GM23248 (cell line): ENCODE measurements at regions not wholly inside any gene's neighbourhood (a gene's known extent, or its start where the extent isn't known, plus 50 kb on each side); places are given as distances from the start of the nearest gene placed in this dataset.

ENCODE experiments used
- DNase-seq: peaks from one replicate; pipeline ENCODE4 v3.0.0-alpha.2; 2015
- H2AFZ ChIP-seq: fragments of 200-600 bp; sonication (generic); 2 replicates; pipeline ENCODE4 v1.6.1; 2016; ENCODE audit warnings: antibody characterized with exemption
- H3F3A ChIP-seq: fragments of 200-600 bp; sonication (generic); 2 replicates; pipeline ENCODE4 v1.6.1; 2016; ENCODE audit warnings: mild to moderate bottlenecking, antibody characterized with exemption, mixed run types; ENCODE audit not compliant: insufficient read depth
- H3K27ac ChIP-seq: fragments of 200-600 bp; sonication (generic); 2 replicates; pipeline ENCODE4 v1.5.1; 2016; ENCODE audit warnings: mild to moderate bottlenecking
- H3K27me3 ChIP-seq: fragments of 200-600 bp; sonication (generic); replicated peaks from 2 replicates; pipeline ENCODE4 v1.6.1; 2016; ENCODE audit warnings: mild to moderate bottlenecking; ENCODE audit not compliant: insufficient read depth
- H3K36me3 ChIP-seq: fragments of 200-600 bp; sonication (generic); 2 replicates; pipeline ENCODE4 v1.6.1; 2016; ENCODE audit warnings: low read depth, mild to moderate bottlenecking
- H3K4me1 ChIP-seq: fragments of 200-600 bp; sonication (generic); 2 replicates; pipeline ENCODE4 v1.6.1; 2016; ENCODE audit warnings: mild to moderate bottlenecking; ENCODE audit not compliant: insufficient read depth
- H3K4me2 ChIP-seq: fragments of 200-600 bp; sonication (generic); one replicate; pipeline ENCODE4 v1.6.1; 2016; ENCODE audit warnings: mild to moderate bottlenecking; ENCODE audit not compliant: unreplicated experiment
- H3K4me3 ChIP-seq: fragments of 200-600 bp; sonication (generic); 2 replicates; pipeline ENCODE4 v1.5.1; 2016; ENCODE audit warnings: mild to moderate bottlenecking
- H3K79me2 ChIP-seq: fragments of 200-600 bp; sonication (generic); 2 replicates; pipeline ENCODE4 v1.6.1; 2016; ENCODE audit warnings: mild to moderate bottlenecking; ENCODE audit not compliant: insufficient read depth
- H3K9ac ChIP-seq: fragments of 200-600 bp; sonication (generic); 2 replicates; pipeline ENCODE4 v1.6.1; 2016; ENCODE audit warnings: mild to moderate bottlenecking
- H3K9me2 ChIP-seq: fragments of 200-600 bp; sonication (generic); 2 replicates; pipeline ENCODE4 v1.6.1; 2016; ENCODE audit warnings: mixed run types, mild to moderate bottlenecking, moderate library complexity; ENCODE audit not compliant: insufficient read depth
- H3K9me3 ChIP-seq: fragments of 200-600 bp; sonication (generic); one replicate; pipeline ENCODE4 v1.6.1; 2017; ENCODE audit warnings: low read depth
- H4K20me1 ChIP-seq: fragments of 200-600 bp; sonication (generic); 2 replicates; pipeline ENCODE4 v1.6.0; 2016; ENCODE audit not compliant: insufficient read depth
- EZH2 ChIP-seq: fragments of 200-600 bp; sonication (generic); IDR thresholded peaks from 2 replicates; pipeline ENCODE4 v1.6.1; 2018; ENCODE audit warnings: antibody characterized with exemption, mild to moderate bottlenecking; ENCODE audit not compliant: insufficient read depth, poor library complexity, severe bottlenecking
- EZH2phosphoT487 ChIP-seq: fragments of 200-600 bp; sonication (generic); IDR thresholded peaks from 2 replicates; pipeline ENCODE4 v1.6.1; 2018; ENCODE audit warnings: antibody characterized with exemption, moderate library complexity, mild to moderate bottlenecking, low read depth; ENCODE audit not compliant: insufficient read depth
- WGBS, 2 experiments: methylation state at CpG; one replicate each; pipeline ENCODE4 v1.1.6; 2015 to 2017; ENCODE audit warnings: low lambda C conversion rate in 2 of 2, low coverage in 1 of 2; ENCODE audit errors: missing lambda C conversion rate in 2 of 2; 5-methylcytosine and 5-hydroxymethylcytosine counted together
- in situ Hi-C: fragments of 300-500 bp; cut with MboI; formaldehyde crosslinking; loops from 2 replicates; pipeline ENCODE4 v1.15.0; 2020

- no peak for TF ChIP-seq EZH2phosphoT487
- no peak for TF ChIP-seq EZH2
- no peak for DNase-seq
- no peaks in the 10 kb centered on the region for H4K20me1 ChIP-seq
These were observed 329.3 kb upstream of the PRMT6 start for GRCh38 chr1:106727171-106727570.

GRCh38 chr1:106746448-106747085 is 309.9 kb upstream of the PRMT6 start:
- Histone ChIP-seq H3K9me3 (no peaks in the 10 kb centered on the region), H3K79me2 (no peaks in the 10 kb centered on the region), H3K27ac (no peak overlapping the region), H3K4me2 (no peak overlapping the region), H3K9me2 (no peaks in the 10 kb centered on the region), H4K20me1 (no peaks in the 10 kb centered on the region), H3K27me3 (no peaks in the 10 kb centered on the region), H3K36me3 (no peaks in the 10 kb centered on the region), H3F3A (no peaks in the 10 kb centered on the region), H3K4me3 (no peak overlapping the region), H2AFZ (no peak overlapping the region), H3K9ac (no peak overlapping the region), H3K4me1 (no peaks in the 10 kb centered on the region)
- 20 to 24% methylated on average over 2 of the region's 2 CpGs for WGBS, 2 experiments
- in situ Hi-C loops, result no loop called here
- DNase-seq, result no peak
- TF ChIP-seq EZH2, result no peak
- TF ChIP-seq EZH2phosphoT487, result no peak

More at GRCh38 chr1:106727171-106727570, 329.3 kb upstream of the PRMT6 start:
- no peak overlapping the region for H3K4me2 ChIP-seq
- H3K9ac ChIP-seq, result no peak overlapping the region
- 6 to 8% methylated on average over 3 of the region's 3 CpGs for WGBS, 2 experiments
- no peak overlapping the region for H3K27ac ChIP-seq
- no peaks in the 10 kb centered on the region for H3K36me3 ChIP-seq
- no peaks in the 10 kb centered on the region for H3K9me3 ChIP-seq
- H3K4me1 ChIP-seq, result no peaks in the 10 kb centered on the region
- no peaks in the 10 kb centered on the region for H3F3A ChIP-seq
- in situ Hi-C loops, result no loop called here
- no peaks in the 10 kb centered on the region for H3K79me2 ChIP-seq
- no peak overlapping the region for H2AFZ ChIP-seq
- no peak overlapping the region for H3K4me3 ChIP-seq
- no peaks in the 10 kb centered on the region for H3K9me2 ChIP-seq
- no peaks in the 10 kb centered on the region for H3K27me3 ChIP-seq

DNA sequence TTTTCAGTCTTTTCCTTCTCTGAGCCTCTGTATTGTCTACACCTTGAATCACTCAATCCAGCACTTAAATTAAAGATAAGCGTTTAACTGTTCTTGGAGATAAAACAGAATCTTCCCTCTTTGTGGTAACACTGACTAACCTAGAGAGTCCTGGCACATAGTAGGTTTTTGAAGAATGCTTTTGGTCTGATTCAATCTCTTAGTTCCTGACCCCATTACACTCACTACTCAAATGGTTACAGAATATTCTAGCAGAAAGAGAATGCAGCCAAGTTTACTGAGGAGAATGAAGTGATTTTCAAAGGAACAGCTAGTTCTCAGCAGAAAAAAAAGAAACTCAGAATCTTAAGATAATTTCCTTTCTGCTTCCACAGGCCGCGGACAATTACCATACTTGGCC is 309.2 kb upstream of the PRMT6 start:
- H3K4me1 ChIP-seq, result no peaks in the 10 kb centered on the region
- no peaks in the 10 kb centered on the region for H3K79me2 ChIP-seq
- H3K4me3 ChIP-seq, result no peak overlapping the region
- H3K27me3 ChIP-seq, result no peaks in the 10 kb centered on the region
- H3K27ac ChIP-seq, result no peak overlapping the region
- TF ChIP-seq EZH2phosphoT487 (no peak), EZH2 (no peak)
- no peaks in the 10 kb centered on the region for H3F3A ChIP-seq
- H2AFZ ChIP-seq, result no peak overlapping the region
- H3K9me3 ChIP-seq, result no peaks in the 10 kb centered on the region
- in situ Hi-C loops, result no loop called here
- WGBS, 2 experiments, result 17 to 41% methylated on average over 2 to 3 of the region's 3 CpGs
- no peaks in the 10 kb centered on the region for H3K36me3 ChIP-seq
- no peak for DNase-seq
- H3K4me2 ChIP-seq, result no peak overlapping the region
- no peak overlapping the region for H3K9ac ChIP-seq
- no peaks in the 10 kb centered on the region for H3K9me2 ChIP-seq
- no peaks in the 10 kb centered on the region for H4K20me1 ChIP-seq

DNA sequence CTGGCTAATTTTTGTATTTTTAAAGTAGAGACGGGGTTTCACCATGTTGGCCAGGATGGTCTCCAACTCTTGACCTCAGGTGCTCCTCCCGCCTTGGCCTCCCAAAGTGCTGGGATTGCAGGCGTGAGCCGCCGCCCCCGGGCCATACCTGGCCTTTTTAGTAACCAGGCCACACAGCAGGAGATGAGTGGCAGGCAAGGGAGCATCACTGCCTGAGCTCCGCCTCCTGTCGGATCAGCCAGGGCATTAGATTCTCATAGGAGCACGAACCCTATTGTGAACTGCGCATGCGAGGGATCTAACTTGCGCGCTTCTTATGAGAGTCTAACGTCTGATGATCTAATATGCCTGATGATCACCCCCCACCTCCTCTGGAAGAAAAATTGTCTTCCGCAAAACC is 308.7 kb upstream of the PRMT6 start:
- Histone ChIP-seq H3K27ac (no peak overlapping the region), H3K27me3 (no peaks in the 10 kb centered on the region), H3K36me3 (no peaks in the 10 kb centered on the region), H3K4me3 (no peak overlapping the region), H4K20me1 (no peaks in the 10 kb centered on the region), H3F3A (no peaks in the 10 kb centered on the region), H3K4me2 (no peak overlapping the region), H3K9me3 (no peaks in the 10 kb centered on the region), H2AFZ (no peak overlapping the region), H3K4me1 (no peaks in the 10 kb centered on the region), H3K9ac (no peak overlapping the region), H3K9me2 (no peaks in the 10 kb centered on the region), H3K79me2 (no peaks in the 10 kb centered on the region)
- no peak for DNase-seq
- TF ChIP-seq EZH2phosphoT487, result no peak
- no peak for TF ChIP-seq EZH2
- in situ Hi-C loops, result no loop called here
- WGBS, 2 experiments, result 76 to 80% methylated on average over 15 of the region's 15 CpGs

- H3K36me3 ChIP-seq, result no peaks in the 10 kb centered on the region
- no peaks in the 10 kb centered on the region for H3K9me3 ChIP-seq
- TF ChIP-seq EZH2 (no peak), EZH2phosphoT487 (no peak)
- H4K20me1 ChIP-seq, result no peaks in the 10 kb centered on the region
- no peak for DNase-seq
- H3K9me2 ChIP-seq, result no peaks in the 10 kb centered on the region
- no peaks in the 10 kb centered on the region for H3F3A ChIP-seq
- in situ Hi-C loops, result no loop called here
- no peaks in the 10 kb centered on the region for H3K79me2 ChIP-seq
- H3K27ac ChIP-seq, result no peak overlapping the region
- H3K9ac ChIP-seq, result no peak overlapping the region
- H3K27me3 ChIP-seq, result no peaks in the 10 kb centered on the region
- H3K4me3 ChIP-seq, result no peak overlapping the region
- 26 to 31% methylated on average over 2 of the region's 2 CpGs for WGBS, 2 experiments
- H2AFZ ChIP-seq, result no peak overlapping the region
- no peaks in the 10 kb centered on the region for H3K4me1 ChIP-seq
- H3K4me2 ChIP-seq, result no peak overlapping the region
These were observed 307.9 kb upstream of the PRMT6 start for GRCh38 chr1:106748606-106749005.
